Ascending aorta (tissue), 2 donors: ENCODE measurements at regions not wholly inside any gene's neighbourhood (a gene's known extent, or its start where the extent isn't known, plus 50 kb on each side); places are given as distances from the start of the nearest gene placed in this dataset.

ENCODE experiments used
- DNase-seq, 2 donors: peaks; one replicate each; pipeline ENCODE4 v3.0.0-alpha.2; 2019; ENCODE audit warnings: low spot score in 2 of 2
- H3K27ac ChIP-seq, 2 donors: fragments of 200-600 bp; sonication (generic); one replicate each; pipeline ENCODE4 v1.5.1; 2016 to 2017; ENCODE audit warnings: mild to moderate bottlenecking in 1 of 2
- H3K27me3 ChIP-seq: fragments of 200-600 bp; sonication (generic); one replicate; pipeline ENCODE4 v1.5.1; 2017
- H3K36me3 ChIP-seq, 2 donors: fragments of 200-600 bp; sonication (generic); one replicate each; pipeline ENCODE4 v1.5.1; 2016
- H3K4me1 ChIP-seq, 2 donors: fragments of 200-600 bp; sonication (generic); one replicate each; pipeline ENCODE4 v1.5.1; 2016 to 2017; ENCODE audit warnings: mild to moderate bottlenecking in 1 of 2
- H3K4me3 ChIP-seq, 2 donors: fragments of 200-600 bp; sonication (generic); one replicate each; pipeline ENCODE4 v1.5.1; 2016 to 2017; ENCODE audit warnings: mild to moderate bottlenecking in 1 of 2
- H3K9me3 ChIP-seq, 2 donors: fragments of 200-600 bp; sonication (generic); one replicate each; pipeline ENCODE4 v1.5.1; 2016
- CTCF ChIP-seq, 3 experiments: fragments of 200-600 bp in 2 of 3; fragments of 450-650 bp in 1 of 3; sonication (generic) in 2 of 3; IDR thresholded peaks; one replicate each; pipeline ENCODE4 v1.5.1; 2016 to 2019; ENCODE audit warnings: antibody characterized with exemption in 3 of 3, mild to moderate bottlenecking in 1 of 3, moderate library complexity in 1 of 3
- intact Hi-C: fragments of 100-400 bp; cut with DNase I; formaldehyde crosslinking; loops from one replicate; pipeline ENCODE4 v1.15.1; 2023

GRCh38 chr14:53533384-53533970 is 380.4 kb upstream of the DDHD1 start:
- Histone ChIP-seq H3K9me3 (no peaks in the 10 kb centered on the region), H3K27ac (no peak overlapping the region), H3K4me1 (no peaks in the 10 kb centered on the region), H3K27me3 (no peaks in the 10 kb centered on the region), H3K36me3 (no peaks in the 10 kb centered on the region), H3K4me3 (no peak overlapping the region)
- TF ChIP-seq CTCF (IDR thresholded peaks at IDR 0.05) = no peak
- intact Hi-C loops = no loop called here
- DNase-seq = no peak

- H3K27ac ChIP-seq = no peak overlapping the region
- no peaks in the 10 kb centered on the region for H3K4me1 ChIP-seq
- no peaks in the 10 kb centered on the region for H3K9me3 ChIP-seq
- no peak overlapping the region for H3K4me3 ChIP-seq
- no peak for DNase-seq
- no peak for TF ChIP-seq CTCF (IDR thresholded peaks at IDR 0.05)
- H3K36me3 ChIP-seq = no peaks in the 10 kb centered on the region
- intact Hi-C loops = no loop called here
- no peaks in the 10 kb centered on the region for H3K27me3 ChIP-seq
Observed at GRCh38 chr14:53532853-53533252, 379.7 kb upstream of the DDHD1 start.

GRCh38 chr14:53531730-53532129 is 378.6 kb upstream of the DDHD1 start:
- no peak overlapping the region for H3K27ac ChIP-seq
- intact Hi-C loops = no loop called here

GRCh38 chr14:53531156-53531555 is 378.0 kb upstream of the DDHD1 start:
- intact Hi-C loops = no loop called here
- Histone ChIP-seq H3K27ac (no peak overlapping the region), H3K36me3 (no peaks in the 10 kb centered on the region), H3K27me3 (no peaks in the 10 kb centered on the region), H3K4me3 (no peak overlapping the region), H3K9me3 (no peaks in the 10 kb centered on the region), H3K4me1 (no peaks in the 10 kb centered on the region)
- no peak for DNase-seq
- no peak for TF ChIP-seq CTCF (IDR thresholded peaks at IDR 0.05)

More at GRCh38 chr14:53531730-53532129, 378.6 kb upstream of the DDHD1 start:
- DNase-seq = no peak
- TF ChIP-seq CTCF (IDR thresholded peaks at IDR 0.05) = no peak
- Histone ChIP-seq H3K9me3 (no peaks in the 10 kb centered on the region), H3K4me1 (no peaks in the 10 kb centered on the region), H3K27me3 (no peaks in the 10 kb centered on the region), H3K36me3 (no peaks in the 10 kb centered on the region), H3K4me3 (no peak overlapping the region)

- DNase-seq = no peak
- no peak for TF ChIP-seq CTCF (IDR thresholded peaks at IDR 0.05)
- Histone ChIP-seq H3K9me3 (no peaks in the 10 kb centered on the region), H3K36me3 (no peaks in the 10 kb centered on the region), H3K4me3 (no peak overlapping the region), H3K27me3 (no peaks in the 10 kb centered on the region), H3K27ac (no peak overlapping the region), H3K4me1 (no peaks in the 10 kb centered on the region)
- intact Hi-C loops = no loop called here
Observed at GRCh38 chr14:53529519-53529918, 376.4 kb upstream of the DDHD1 start.

- no peak for DNase-seq
- Histone ChIP-seq H3K9me3 (no peaks in the 10 kb centered on the region), H3K36me3 (no peaks in the 10 kb centered on the region), H3K4me3 (no peak overlapping the region), H3K4me1 (no peaks in the 10 kb centered on the region), H3K27me3 (no peaks in the 10 kb centered on the region), H3K27ac (no peak overlapping the region)
- no peak for TF ChIP-seq CTCF (IDR thresholded peaks at IDR 0.05)
- intact Hi-C loops = no loop called here
Observed at GRCh38 chr14:53528185-53528671, 375.1 kb upstream of the DDHD1 start.
